Tibial nerve (tissue), 4 donors: ENCODE measurements at regions not wholly inside any gene's neighbourhood (a gene's known extent, or its start where the extent isn't known, plus 50 kb on each side); places are given as distances from the start of the nearest gene placed in this dataset.

Experiments
- DNase-seq, 2 donors: peaks; one replicate each; pipeline ENCODE4 v3.0.0-alpha.2; 2019; ENCODE audit warnings: low spot score in 2 of 2
- H3K27ac ChIP-seq, 4 donors: fragments of 200-600 bp; sonication (generic) in 3 of 4; one replicate each; pipeline ENCODE4 v1.5.1; 2017 to 2019; ENCODE audit warnings: mild to moderate bottlenecking in 1 of 4
- H3K27me3 ChIP-seq, 2 donors: fragments of 200-600 bp; sonication (generic) in 1 of 2; one replicate each; pipeline versions ENCODE4 v1.5.1 to v1.6.0; 2017 to 2019
- H3K36me3 ChIP-seq, 3 donors: fragments of 200-600 bp; sonication (generic); one replicate each; pipeline ENCODE4 v1.5.1; 2018 to 2019
- H3K4me1 ChIP-seq, 4 donors: fragments of 200-600 bp; sonication (generic) in 3 of 4; one replicate each; pipeline ENCODE4 v1.5.1; 2017 to 2019
- H3K4me3 ChIP-seq, 4 donors: fragments of 200-600 bp; sonication (generic) in 3 of 4; one replicate each; pipeline ENCODE4 v1.5.1; 2017 to 2019; ENCODE audit warnings: mild to moderate bottlenecking in 1 of 4, moderate library complexity in 1 of 4
- H3K9me3 ChIP-seq, 4 donors: fragments of 200-600 bp; sonication (generic) in 3 of 4; one replicate each; pipeline ENCODE4 v1.5.1; 2017 to 2019
- CTCF ChIP-seq, 5 experiments: fragments of 200-600 bp in 3 of 5; fragments of 450-650 bp in 2 of 5; sonication (generic) in 3 of 5; IDR thresholded peaks; one replicate each; pipeline ENCODE4 v1.5.1; 2016 to 2019; ENCODE audit warnings: antibody characterized with exemption in 5 of 5, mild to moderate bottlenecking in 3 of 5, moderate library complexity in 2 of 5
- EP300 ChIP-seq, 2 donors: sonication (generic); formaldehyde crosslinking; IDR thresholded peaks; one replicate each; pipeline ENCODE4 v1.6.1; 2017; ENCODE audit warnings: antibody characterized with exemption in 2 of 2, mild to moderate bottlenecking in 1 of 2
- POLR2A ChIP-seq, 2 donors: fragments of 450-650 bp; IDR thresholded peaks; one replicate each; pipeline ENCODE4 v1.6.1; 2017; ENCODE audit warnings: antibody characterized with exemption in 2 of 2, mild to moderate bottlenecking in 2 of 2, moderate library complexity in 2 of 2
- WGBS, 2 donors: methylation state at CpG; one replicate each; pipeline ENCODE4 v1.1.5; 2018; 5-methylcytosine and 5-hydroxymethylcytosine counted together

GRCh38 chr4:123323998-123324397 lies 72.6 kb upstream of the SPRY1 start:
- no peak for DNase-seq
- H3K4me1 ChIP-seq: no peaks in the 10 kb centered on the region
- peaks cover 0 to 41% (median 10%) of the 10 kb centered on the region in 4 donors for H3K9me3 ChIP-seq
- H3K27me3 ChIP-seq: no peaks in the 10 kb centered on the region
- H3K27ac ChIP-seq: no peak overlapping the region
- TF ChIP-seq POLR2A (IDR thresholded peaks at IDR 0.05) (no peak), EP300 (IDR thresholded peaks at IDR 0.05) (no peak), CTCF (IDR thresholded peaks at IDR 0.05) (no peak)
- no peak overlapping the region for H3K4me3 ChIP-seq
- WGBS, 2 donors: 93% methylated on average over 2 of the region's 2 CpGs
- H3K36me3 ChIP-seq: no peaks in the 10 kb centered on the region

- Histone ChIP-seq H3K4me1 (no peaks in the 10 kb centered on the region), H3K9me3 (peaks cover 0 to 46% (median 8%) of the 10 kb centered on the region in 4 donors), H3K4me3 (no peak overlapping the region), H3K36me3 (no peaks in the 10 kb centered on the region), H3K27me3 (no peaks in the 10 kb centered on the region), H3K27ac (no peak overlapping the region)
- DNase-seq: no peak
- TF ChIP-seq CTCF (IDR thresholded peaks at IDR 0.05): no peak
- TF ChIP-seq EP300 (IDR thresholded peaks at IDR 0.05): no peak
- TF ChIP-seq POLR2A (IDR thresholded peaks at IDR 0.05): no peak
- WGBS, 2 donors: 64 to 65% methylated on average over 3 of the region's 3 CpGs
Observed at GRCh38 chr4:123325241-123325681, 71.3 kb upstream of the SPRY1 start.

- H3K4me3 ChIP-seq: no peak overlapping the region
- 82 to 86% methylated on average over 4 of the region's 4 CpGs for WGBS, 2 donors
- no peak for DNase-seq
- no peaks in the 10 kb centered on the region for H3K36me3 ChIP-seq
- H3K9me3 ChIP-seq: peaks cover 0 to 38% (median 3%) of the 10 kb centered on the region in 4 donors
- no peaks in the 10 kb centered on the region for H3K4me1 ChIP-seq
- no peak overlapping the region for H3K27ac ChIP-seq
- no peaks in the 10 kb centered on the region for H3K27me3 ChIP-seq
- no peak for TF ChIP-seq CTCF (IDR thresholded peaks at IDR 0.05)
- no peak for TF ChIP-seq POLR2A (IDR thresholded peaks at IDR 0.05)
- no peak for TF ChIP-seq EP300 (IDR thresholded peaks at IDR 0.05)
Observed at GRCh38 chr4:123327346-123327745, 69.2 kb upstream of the SPRY1 start.

GRCh38 chr4:123327846-123328429 lies 68.7 kb upstream of the SPRY1 start:
- Histone ChIP-seq H3K9me3 (peaks cover 0 to 32% (median 3%) of the 10 kb centered on the region in 4 donors), H3K27me3 (no peaks in the 10 kb centered on the region), H3K4me1 (no peaks in the 10 kb centered on the region), H3K4me3 (no peak overlapping the region), H3K36me3 (no peaks in the 10 kb centered on the region), H3K27ac (no peak overlapping the region)
- 41 to 61% methylated on average over 3 of the region's 3 CpGs for WGBS, 2 donors
- TF ChIP-seq EP300 (IDR thresholded peaks at IDR 0.05): no peak
- TF ChIP-seq CTCF (IDR thresholded peaks at IDR 0.05): no peak
- TF ChIP-seq POLR2A (IDR thresholded peaks at IDR 0.05): no peak
- no peak for DNase-seq

- peak overlapping the region in 1 of 4 donors; percentile 67 for H3K27ac ChIP-seq
- H3K9me3 ChIP-seq: peaks cover 0 to 11% (median 0%) of the 10 kb centered on the region in 4 donors
- H3K4me1 ChIP-seq: no peaks in the 10 kb centered on the region
- no peaks in the 10 kb centered on the region for H3K27me3 ChIP-seq
- H3K4me3 ChIP-seq: no peak overlapping the region
- WGBS, 2 donors: 75 to 76% methylated on average over 7 of the region's 7 CpGs
- DNase-seq: no peak
- peak in 1 of 2 donors; percentile 11 for TF ChIP-seq EP300 (IDR thresholded peaks at IDR 0.05)
- no peak for TF ChIP-seq CTCF (IDR thresholded peaks at IDR 0.05)
- H3K36me3 ChIP-seq: no peaks in the 10 kb centered on the region
Observed at GRCh38 chr4:123338715-123339114, 57.9 kb upstream of the SPRY1 start.
